NCI-H226 (cell line): ENCODE measurements at regions not wholly inside any gene's neighbourhood (a gene's known extent, or its start where the extent isn't known, plus 50 kb on each side); places are given as distances from the start of the nearest gene placed in this dataset.
"Not testable (repeated sequence)": the region's sequence is repeated elsewhere in the genome, so short reads cannot be mapped to it uniquely, and the experiment has no call there.

Experiments
- DNase-seq: peaks from one replicate; pipeline ENCODE4 v3.0.0-alpha.2; 2015

- DNase-seq: no peak
Measured at GRCh38 chr22:33139937-33140336, 81.8 kb upstream of the SYN3 start.

GRCh38 chr22:33138333-33138732 lies 80.2 kb upstream of the SYN3 start:
- not testable (repeated sequence) for DNase-seq

DNA sequence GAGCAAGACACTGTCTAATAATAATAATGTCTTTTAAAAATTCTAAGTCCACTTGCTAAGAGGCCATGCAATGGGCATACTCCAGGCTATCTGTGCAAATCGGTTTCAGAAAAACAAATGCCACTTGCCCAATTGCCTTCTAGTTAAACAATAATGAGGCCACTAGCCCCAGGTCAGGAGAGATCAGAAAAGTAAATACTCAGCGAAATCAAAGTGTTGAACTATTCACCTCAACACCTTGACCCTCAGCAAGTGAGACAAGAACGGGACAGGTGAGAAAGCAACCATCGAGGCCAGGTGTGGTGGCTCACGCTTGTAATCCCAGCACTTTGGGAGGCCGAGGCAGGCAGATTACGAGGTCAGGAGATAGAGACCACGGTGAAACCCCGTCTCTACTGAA lies 72.3 kb upstream of the SYN3 start:
- no peak for DNase-seq

DNA sequence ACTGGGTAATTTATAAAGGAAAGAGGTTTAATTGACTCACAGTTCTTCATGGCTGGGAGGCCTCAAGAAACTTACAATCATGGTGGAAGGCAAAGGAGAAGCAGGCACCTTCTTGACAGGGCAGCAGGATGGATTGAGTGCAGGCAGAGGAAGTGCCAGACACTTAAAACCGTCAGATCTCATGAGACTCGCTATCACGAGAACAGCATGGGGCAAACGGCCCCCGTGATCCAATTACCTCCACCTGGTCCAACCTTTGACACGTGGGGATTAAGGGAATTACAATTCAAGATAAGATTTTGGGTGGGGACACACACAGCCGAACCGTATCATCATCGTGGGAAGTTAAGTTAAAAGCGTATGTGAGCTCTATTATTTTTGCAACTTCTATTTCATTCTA lies 71.4 kb upstream of the SYN3 start:
- DNase-seq: no peak

DNA sequence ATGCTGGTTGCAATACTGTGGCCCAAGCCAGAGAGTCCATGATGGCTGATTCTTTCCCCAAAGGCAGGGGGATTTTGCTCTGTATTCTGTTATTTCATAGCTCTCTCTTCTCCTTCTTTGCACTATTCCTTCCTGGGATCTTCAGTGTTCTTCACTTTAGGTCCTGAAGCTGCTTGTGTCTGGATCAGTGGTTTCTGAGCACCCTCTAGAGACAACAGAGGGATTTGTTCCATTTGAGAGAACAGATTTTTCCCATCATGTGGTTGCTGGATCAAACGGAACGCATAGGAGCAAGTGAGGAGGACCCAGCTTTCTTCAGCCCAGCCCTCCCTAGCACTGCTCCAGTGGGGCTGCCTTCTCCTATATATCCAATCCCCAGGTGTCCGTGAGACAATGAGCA lies 68.7 kb upstream of the SYN3 start:
- no peak for DNase-seq

GRCh38 chr22:33124471-33124870 lies 66.3 kb upstream of the SYN3 start:
- DNase-seq: peak; percentile 15

DNA sequence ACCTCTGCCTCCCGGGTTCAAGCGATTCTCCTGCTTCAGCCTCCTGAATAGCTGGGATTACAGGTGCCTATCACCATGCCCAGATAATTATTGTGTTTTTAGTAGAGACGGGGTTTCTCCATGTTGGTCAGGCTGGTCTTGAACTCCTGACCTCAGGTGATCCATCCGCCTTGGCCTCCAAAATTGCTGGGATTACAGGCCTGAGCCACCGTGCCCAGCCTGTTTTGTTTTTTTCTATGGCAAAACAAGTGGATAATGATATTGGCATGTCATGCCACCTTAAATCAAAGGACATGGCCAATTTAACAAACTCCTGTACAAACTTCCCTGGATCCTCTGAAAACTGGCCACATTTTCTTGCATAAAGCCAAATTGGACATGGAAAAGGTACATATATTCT lies 64.3 kb upstream of the SYN3 start:
- DNase-seq: not testable (repeated sequence)

GRCh38 chr22:33119044-33119443 lies 60.9 kb upstream of the SYN3 start:
- no peak for DNase-seq

DNA sequence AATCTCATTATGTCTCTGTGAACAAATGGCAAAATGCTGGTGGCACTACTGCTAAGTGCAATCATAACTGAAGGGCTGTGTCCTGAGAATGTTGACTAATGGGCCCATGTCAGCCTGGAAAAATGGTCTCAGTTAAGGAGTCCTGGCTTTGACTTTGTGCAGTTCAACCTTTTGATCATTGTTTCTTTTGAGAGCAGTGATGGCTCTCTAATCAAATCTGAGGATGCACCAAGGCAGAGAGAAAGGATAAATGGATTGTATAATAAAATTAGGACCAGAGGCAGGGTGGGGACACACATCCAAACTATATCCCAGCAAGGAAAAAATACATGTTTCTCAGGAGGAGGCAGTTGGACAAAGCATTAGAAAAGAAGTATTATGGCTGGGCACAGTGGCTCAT lies 59.6 kb upstream of the SYN3 start:
- no peak for DNase-seq

- peak; percentile 69 for DNase-seq
Measured at GRCh38 chr22:33116841-33117547, 58.8 kb upstream of the SYN3 start.

DNA sequence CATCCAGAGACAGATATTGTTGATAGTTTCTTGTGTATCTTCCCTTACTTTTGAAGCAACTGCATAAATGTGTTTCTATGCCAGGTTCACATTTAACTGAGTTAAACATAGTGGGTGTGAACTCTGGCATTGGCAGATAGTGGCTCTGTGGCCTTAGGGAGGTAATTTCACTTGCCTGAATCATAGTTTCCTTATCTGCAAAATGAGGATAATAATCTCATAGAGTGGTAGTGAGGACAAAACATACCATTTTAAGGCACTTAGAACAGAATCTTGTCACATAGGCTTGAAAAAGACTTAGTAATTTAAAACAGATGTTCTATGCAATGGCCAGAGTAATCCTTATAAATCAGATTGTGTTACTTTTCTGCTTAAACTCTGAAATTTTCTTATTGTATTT lies 56.4 kb upstream of the SYN3 start:
- peak; percentile 30 for DNase-seq

DNA sequence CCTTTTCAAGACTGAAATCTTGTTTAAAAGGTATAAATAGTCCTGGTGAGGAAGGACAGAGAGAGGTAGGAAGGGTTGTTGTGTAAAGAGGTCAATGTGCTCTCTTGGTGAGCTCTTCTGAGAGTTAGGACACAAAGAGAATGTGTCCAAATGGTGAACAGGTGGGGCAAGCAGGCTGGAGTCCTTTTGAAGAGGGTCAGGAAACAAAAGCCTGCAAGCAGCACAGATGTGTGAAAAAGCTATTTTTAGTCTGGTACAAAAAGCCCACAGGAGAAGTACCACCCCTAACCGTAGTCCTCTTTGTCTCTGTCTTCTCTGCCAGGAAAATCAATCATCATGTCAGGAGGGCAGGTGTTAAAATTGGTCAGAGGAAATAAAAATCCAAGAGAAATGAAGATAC lies 54.4 kb upstream of the SYN3 start:
- no peak for DNase-seq

GRCh38 chr22:33111491-33111890 lies 53.3 kb upstream of the SYN3 start:
- peak; percentile 45 for DNase-seq

GRCh38 chr22:33110562-33111163 lies 52.5 kb upstream of the SYN3 start:
- DNase-seq: no peak

DNA sequence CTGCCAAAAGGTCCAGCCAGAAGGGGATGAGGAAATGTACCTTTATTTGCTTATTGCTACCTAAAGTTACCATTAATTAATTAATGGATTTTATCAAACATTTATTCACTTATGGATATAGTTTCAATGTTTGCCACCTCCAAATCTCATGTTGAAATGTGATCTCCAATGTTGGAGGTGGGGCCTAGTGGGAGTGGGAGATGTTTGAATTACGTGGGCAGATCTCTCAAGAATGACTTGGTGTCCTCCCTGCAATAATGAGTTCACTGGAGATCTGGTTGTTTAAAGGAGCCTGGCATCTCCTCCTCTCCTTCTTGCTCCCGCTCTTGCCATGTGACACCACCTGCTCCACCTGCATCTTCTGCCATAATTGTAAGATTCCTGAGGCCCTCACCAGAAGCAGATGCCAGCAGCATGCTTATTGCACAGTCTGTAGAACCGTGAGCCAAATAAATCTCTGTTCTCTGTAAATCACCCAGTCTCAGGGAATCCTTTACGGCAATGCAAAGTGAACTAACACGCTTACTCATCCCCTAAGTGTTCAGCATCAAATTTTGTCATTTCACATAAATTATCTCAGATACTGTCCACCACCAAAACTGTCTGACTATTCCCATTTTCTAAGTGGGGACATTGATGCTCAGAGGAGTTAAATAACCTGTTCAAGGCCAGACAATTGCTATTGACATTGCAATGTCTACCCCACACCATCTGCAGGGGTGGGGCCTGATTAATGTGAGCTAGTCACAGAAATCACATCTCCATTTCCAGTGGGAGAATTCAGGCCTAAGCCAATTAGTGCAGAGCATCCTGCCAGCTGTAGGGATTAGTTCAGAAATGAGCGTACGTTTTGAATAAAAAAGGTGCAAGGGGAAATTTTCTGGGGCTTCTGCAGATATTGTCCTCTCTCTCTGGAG lies 51.6 kb upstream of the SYN3 start:
- no peak for DNase-seq

DNA sequence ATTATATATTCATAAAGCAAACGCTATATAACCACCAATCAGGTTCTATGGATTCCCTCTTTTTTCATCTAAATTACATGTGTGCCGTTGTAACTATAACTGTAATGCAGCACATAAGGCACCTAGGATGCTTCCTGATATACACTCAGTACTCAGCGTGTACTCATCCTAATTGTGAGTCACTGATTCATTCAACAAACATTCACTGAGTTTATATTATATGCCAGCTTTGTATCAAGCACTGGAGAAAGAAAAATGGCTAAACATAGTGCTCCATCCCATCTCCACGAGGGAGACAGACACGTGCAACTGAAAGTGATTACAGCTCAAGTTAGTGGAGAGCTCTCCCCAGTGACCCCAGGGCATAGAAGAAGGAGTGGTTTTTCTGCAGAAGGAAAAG lies 49.9 kb upstream of the SYN3 start:
- no peak for DNase-seq
